Mucosa of stomach (tissue), 1 donor: ENCODE measurements at regions not wholly inside any gene's neighbourhood (a gene's known extent, or its start where the extent isn't known, plus 50 kb on each side); places are given as distances from the start of the nearest gene placed in this dataset.
"Not testable (repeated sequence)": the region's sequence is repeated elsewhere in the genome, so short reads cannot be mapped to it uniquely, and the experiment has no call there.

Experiments used
- H3K27me3 ChIP-seq: one replicate; pipeline ENCODE4 v1.7.0; 2013; ENCODE audit warnings: mild to moderate bottlenecking, low read length; ENCODE audit not compliant: control insufficient read depth, insufficient read depth
- H3K36me3 ChIP-seq: one replicate; pipeline ENCODE4 v1.7.0; 2013; ENCODE audit warnings: low read length; ENCODE audit not compliant: control insufficient read depth, insufficient read depth
- H3K4me1 ChIP-seq: one replicate; pipeline ENCODE4 v1.7.0; 2013; ENCODE audit warnings: mild to moderate bottlenecking, low read length; ENCODE audit not compliant: control insufficient read depth, insufficient read depth
- H3K4me3 ChIP-seq: one replicate; pipeline ENCODE4 v1.7.0; 2013; ENCODE audit warnings: low read length
- H3K9ac ChIP-seq: one replicate; pipeline ENCODE4 v1.7.0; 2013; ENCODE audit warnings: mild to moderate bottlenecking, low read length, moderate library complexity
- H3K9me3 ChIP-seq: one replicate; pipeline ENCODE4 v1.7.0; 2013; ENCODE audit warnings: mild to moderate bottlenecking, low read length, moderate library complexity; ENCODE audit not compliant: control insufficient read depth
- donor health status: Pancreatic carcinoma.

DNA sequence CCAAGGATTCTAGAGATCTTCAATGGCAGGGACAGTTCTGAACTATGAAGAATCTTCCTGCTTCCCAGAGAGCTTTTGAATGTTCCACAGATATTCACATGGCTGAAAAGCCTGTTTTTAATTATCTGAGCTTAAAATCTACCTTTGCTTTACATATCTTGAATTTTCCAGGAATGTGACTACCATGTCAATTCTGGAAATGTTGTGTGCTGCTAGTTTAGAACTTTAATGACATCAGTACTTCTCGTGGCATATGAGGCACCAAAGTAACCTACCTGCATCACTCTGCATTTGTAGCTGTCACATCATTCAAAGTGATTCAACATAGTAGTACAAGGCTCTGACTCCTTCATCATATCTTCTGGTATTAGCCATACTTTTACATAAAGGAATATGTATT, 122.7 kb upstream of the NFIA start:
- peaks cover 5% of the 10 kb centered on the region for H3K4me1 ChIP-seq
- no peak overlapping the region for H3K9ac ChIP-seq
- H3K36me3 ChIP-seq: no peaks in the 10 kb centered on the region
- H3K4me3 ChIP-seq: no peak overlapping the region
- no peaks in the 10 kb centered on the region for H3K27me3 ChIP-seq
- no peaks in the 10 kb centered on the region for H3K9me3 ChIP-seq

DNA sequence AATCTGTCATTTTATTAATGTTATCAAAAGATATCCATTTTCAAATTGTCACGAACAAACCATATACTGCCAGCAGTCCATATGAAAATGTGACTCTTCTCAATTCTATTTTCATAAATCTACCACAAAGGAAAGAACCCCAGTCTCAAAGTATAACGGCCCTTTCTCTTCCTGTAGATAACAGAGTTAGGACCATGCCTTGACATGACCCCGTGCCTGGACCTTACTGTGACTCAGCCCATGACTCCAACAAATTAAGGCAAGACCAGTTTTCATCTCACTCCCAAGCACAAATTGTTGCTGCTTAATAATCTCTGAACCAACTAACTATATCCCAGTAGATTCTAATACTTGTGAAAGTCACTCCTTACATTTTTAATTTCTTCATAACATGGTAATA, 124.4 kb upstream of the NFIA start:
- no peaks in the 10 kb centered on the region for H3K27me3 ChIP-seq
- H3K4me3 ChIP-seq: no peak overlapping the region
- no peaks in the 10 kb centered on the region for H3K36me3 ChIP-seq
- no peak overlapping the region for H3K9ac ChIP-seq
- peaks cover 5% of the 10 kb centered on the region for H3K4me1 ChIP-seq
- H3K9me3 ChIP-seq: no peaks in the 10 kb centered on the region

DNA sequence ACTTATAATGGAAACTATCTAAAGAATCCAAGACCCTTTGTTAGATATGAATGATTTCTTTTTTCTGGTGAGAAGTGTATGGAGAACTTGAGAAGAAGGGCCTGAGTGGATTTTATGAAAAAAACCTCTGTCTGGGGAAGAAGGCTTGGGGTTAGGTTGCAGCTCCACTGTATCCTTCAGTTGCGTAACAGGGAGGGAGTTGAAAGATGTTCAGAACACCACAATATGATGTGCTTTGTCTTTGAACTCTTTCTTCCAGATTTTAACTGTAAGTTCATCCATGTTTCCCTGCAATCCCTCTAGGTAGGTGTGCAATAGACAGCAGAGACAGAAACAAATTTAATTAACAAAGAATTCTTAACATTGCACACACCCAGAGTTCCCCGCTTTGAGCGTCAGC, 125.8 kb upstream of the NFIA start:
- Histone ChIP-seq H3K27me3 (no peaks in the 10 kb centered on the region), H3K4me1 (peaks cover 5% of the 10 kb centered on the region), H3K9me3 (no peaks in the 10 kb centered on the region), H3K9ac (no peak overlapping the region), H3K36me3 (no peaks in the 10 kb centered on the region), H3K4me3 (no peak overlapping the region)

DNA sequence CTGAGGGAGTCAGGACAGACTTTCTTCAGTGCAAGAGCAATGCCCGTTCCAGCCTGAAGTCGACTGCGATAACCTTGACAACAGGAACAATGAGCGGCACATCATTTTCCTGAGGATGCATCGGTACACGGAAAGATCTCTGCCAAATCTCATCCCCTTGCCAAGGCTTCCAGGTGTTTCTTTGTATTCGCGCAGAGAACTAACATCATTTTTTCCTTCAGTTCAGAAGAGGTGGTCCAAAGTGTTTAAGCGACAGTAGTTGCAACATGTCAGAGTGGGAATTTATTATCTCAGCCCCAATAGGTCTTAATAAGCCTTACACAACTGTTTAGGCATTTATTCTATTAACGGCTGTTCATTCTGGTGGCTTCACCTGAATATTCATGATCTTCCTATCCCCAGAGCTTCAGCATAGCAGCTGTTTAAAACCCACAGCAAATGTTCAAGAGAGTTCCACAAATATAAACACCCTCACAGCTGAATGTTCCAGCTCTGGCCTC, 129.7 kb upstream of the NFIA start:
- Histone ChIP-seq H3K27me3 (no peaks in the 10 kb centered on the region), H3K4me1 (no peaks in the 10 kb centered on the region), H3K4me3 (no peak overlapping the region), H3K9me3 (no peaks in the 10 kb centered on the region), H3K36me3 (no peaks in the 10 kb centered on the region), H3K9ac (no peak overlapping the region)

DNA sequence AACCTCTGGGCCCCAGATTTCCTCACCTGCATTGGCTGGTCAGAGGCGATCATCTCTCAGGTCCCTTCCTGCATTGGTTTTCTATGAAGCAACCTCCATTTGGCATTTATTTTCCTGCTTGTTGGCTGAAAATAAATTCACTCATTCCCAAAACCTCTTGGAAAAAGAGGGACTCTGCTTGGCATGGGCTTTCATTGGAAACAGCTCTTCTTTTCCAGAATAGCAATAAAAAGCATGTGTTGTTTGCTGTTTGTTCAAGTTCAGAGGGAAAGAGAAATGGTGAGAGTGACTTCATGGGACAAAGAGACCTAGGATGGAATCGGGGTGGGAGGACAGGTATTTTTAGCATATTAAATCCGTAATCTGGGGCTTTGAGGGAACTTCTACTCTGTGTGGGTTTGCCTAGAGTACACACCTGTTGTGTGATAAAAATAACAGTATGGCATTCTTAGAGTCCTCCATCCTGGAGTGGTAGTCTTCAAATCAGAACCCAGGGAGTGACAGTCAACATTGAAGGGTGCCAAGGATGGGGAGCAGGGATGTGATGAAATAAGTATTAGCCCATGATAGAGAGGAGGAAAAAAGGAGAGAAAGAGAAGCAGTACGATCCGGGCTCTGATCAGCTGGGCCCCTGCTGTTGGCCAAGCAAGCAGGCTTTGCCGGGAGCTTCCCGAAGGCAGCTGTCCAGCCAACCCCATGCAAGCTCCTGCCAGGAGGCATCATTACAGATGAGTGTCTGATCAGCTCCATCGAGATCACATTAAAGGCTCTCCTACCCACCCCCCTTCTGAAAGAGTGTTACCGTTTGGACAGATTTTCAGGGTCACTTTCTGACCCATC, 131.9 kb upstream of the NFIA start:
- Histone ChIP-seq H3K9me3 (no peaks in the 10 kb centered on the region), H3K9ac (no peak overlapping the region), H3K36me3 (no peaks in the 10 kb centered on the region), H3K4me1 (no peaks in the 10 kb centered on the region), H3K4me3 (no peak overlapping the region), H3K27me3 (no peaks in the 10 kb centered on the region)

DNA sequence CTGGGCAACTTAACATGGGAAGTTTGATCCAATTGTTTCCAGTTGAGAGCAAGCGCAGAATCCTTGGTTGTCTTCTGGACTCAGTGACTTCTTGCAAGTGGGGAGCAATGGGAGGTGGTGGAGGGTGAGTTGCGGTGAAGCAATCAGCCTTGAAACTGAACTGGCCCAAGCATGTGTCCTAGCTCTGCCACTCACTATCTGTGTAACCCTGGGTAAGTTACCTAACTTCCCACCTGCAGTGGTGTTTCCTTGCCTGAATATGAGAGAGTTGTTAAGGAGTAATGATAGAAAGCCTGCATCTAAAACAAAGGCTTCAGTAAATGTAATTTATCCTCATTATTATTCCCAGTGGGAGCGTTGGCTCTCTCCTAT, 132.5 kb upstream of the NFIA start:
- no peak overlapping the region for H3K9ac ChIP-seq
- no peaks in the 10 kb centered on the region for H3K36me3 ChIP-seq
- no peaks in the 10 kb centered on the region for H3K4me1 ChIP-seq
- no peak overlapping the region for H3K4me3 ChIP-seq
- no peaks in the 10 kb centered on the region for H3K9me3 ChIP-seq
- H3K27me3 ChIP-seq: no peaks in the 10 kb centered on the region

DNA sequence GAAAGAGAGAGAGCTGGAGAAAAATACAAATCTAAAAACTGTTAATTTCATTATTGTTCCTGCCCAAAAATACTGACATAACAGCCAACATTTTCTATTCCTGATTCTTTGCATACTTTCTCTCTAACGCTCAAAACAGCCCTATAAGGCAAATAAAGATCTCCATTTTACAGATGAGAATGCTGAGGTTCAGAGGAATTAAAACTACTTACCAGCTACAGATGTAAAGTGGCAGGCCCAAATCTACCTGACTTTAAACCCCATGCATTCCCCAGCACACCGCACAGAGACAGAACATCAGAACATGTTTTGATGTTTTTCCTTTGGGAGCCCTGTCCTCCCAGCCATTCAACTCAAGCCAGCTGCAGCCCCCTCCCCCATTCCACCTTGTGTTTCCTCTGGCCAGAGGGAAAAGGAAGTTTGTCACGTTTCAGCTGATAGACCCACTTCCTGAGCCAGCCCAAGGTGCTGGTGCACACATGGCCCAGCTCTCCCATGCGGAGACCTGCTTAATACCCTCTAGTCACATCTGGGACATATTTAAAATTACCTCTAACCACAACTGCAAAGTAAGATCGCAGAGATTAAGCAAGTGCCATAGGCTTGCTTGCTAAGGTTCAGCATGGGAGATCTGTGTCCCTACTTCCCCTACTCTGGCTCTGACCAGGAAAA, 133.1 kb upstream of the NFIA start:
- Histone ChIP-seq H3K4me1 (no peaks in the 10 kb centered on the region), H3K9ac (no peak overlapping the region), H3K36me3 (no peaks in the 10 kb centered on the region), H3K9me3 (no peaks in the 10 kb centered on the region), H3K4me3 (no peak overlapping the region), H3K27me3 (no peaks in the 10 kb centered on the region)

DNA sequence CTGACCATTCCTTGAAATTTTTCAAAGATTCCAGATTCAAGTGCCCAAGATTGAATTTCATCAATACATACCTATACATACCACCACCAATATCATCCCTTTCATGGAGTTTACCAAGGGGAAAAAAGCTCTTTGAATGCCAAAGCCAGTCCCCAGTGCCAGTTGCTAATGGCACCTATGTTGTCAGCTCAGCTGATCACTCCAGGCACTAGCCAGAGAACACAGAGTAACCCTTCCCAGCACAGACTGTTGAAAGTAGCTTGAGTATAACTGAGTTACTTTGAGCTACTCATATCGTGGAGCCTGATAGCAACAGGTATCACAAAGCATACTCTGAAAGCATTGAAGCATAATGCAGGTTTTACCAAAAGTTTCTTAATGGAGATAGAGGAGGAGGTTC, 133.9 kb upstream of the NFIA start:
- no peaks in the 10 kb centered on the region for H3K4me1 ChIP-seq

DNA sequence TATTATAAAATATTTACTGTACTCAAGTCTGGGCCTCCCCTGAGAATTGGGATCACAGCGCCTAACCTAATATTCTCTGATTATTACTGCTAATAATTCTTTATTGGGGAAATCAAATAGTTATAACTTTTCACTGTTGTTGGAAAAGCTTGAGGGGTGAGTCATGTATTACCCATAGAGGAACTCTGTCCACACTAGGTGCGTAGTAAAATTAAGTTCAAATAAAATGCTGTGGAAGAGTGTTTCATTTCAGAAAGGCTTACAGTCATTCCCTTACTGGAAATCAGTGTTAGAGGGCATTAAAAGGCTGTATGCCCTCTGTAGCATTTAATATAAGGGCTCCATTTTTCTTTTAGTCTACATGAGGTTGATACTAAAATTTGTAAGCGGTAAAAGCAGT, 135.0 kb upstream of the NFIA start:
- H3K4me3 ChIP-seq: no peak overlapping the region
- H3K9me3 ChIP-seq: no peaks in the 10 kb centered on the region
- H3K36me3 ChIP-seq: no peaks in the 10 kb centered on the region
- no peaks in the 10 kb centered on the region for H3K4me1 ChIP-seq
- H3K27me3 ChIP-seq: no peaks in the 10 kb centered on the region
- no peak overlapping the region for H3K9ac ChIP-seq

More for the DNA sequence above, 133.9 kb upstream of the NFIA start:
- no peaks in the 10 kb centered on the region for H3K36me3 ChIP-seq
- no peak overlapping the region for H3K4me3 ChIP-seq
- H3K9me3 ChIP-seq: no peaks in the 10 kb centered on the region
- no peak overlapping the region for H3K9ac ChIP-seq
- no peaks in the 10 kb centered on the region for H3K27me3 ChIP-seq

DNA sequence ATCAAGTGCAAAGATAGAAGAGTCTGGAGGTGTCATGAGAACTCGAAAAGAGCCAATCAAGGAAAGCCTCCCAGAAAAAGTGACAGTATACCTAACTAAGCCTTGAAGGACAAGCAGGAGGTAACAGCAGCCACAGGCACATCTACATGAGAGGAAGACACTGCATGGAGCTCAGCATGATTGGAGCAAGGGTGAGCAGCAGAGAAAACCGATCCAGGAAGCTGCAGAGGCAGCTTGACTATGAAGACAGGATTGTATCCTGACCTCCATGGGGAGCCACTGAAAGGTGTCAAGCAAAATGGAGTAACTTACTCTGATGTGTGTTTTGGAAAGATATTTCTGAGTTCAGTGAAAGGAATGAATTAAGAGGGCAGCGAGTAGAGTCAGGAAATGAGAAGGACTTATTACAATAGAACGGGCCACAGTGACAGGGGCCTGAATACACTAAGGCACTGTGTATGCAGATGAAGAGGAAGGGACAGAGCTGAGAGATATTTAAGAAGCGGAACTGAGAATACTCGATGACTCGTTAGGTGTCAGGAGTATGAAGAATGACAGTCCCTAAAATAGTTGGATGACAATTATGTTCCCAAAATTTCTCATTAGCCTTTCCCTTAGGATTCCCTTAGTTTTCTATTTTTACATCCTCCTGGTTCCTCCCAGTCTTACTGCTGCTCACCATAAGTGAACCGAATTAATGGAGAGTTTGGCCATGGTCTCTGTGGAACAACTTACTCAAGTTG, 139.3 kb upstream of the NFIA start:
- no peaks in the 10 kb centered on the region for H3K36me3 ChIP-seq
- H3K9ac ChIP-seq: no peak overlapping the region

DNA sequence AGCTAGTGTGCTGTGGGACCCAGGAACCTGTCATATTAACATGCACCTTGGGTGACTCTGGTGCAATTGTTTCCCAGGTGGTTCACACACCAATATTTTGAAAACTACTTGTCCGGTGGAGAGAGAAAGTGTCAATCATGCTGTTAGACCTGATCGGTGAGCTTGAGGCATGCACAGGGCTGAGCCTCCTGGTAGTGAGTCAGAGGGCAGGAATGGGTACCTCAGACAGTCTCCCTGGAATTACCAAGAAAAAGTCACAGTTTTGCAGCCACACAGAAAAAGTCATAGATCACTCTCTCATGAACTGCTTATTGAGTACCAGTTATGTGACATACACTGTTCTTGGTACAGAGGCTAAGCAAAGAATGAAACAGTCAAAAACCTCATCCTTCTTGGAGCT, 140.1 kb upstream of the NFIA start:
- Histone ChIP-seq H3K27me3 (no peaks in the 10 kb centered on the region), H3K4me3 (no peak overlapping the region), H3K9me3 (no peaks in the 10 kb centered on the region)

More for the DNA sequence above, 139.3 kb upstream of the NFIA start:
- H3K4me3 ChIP-seq: no peak overlapping the region
- no peaks in the 10 kb centered on the region for H3K27me3 ChIP-seq
- no peaks in the 10 kb centered on the region for H3K4me1 ChIP-seq
- H3K9me3 ChIP-seq: no peaks in the 10 kb centered on the region

DNA sequence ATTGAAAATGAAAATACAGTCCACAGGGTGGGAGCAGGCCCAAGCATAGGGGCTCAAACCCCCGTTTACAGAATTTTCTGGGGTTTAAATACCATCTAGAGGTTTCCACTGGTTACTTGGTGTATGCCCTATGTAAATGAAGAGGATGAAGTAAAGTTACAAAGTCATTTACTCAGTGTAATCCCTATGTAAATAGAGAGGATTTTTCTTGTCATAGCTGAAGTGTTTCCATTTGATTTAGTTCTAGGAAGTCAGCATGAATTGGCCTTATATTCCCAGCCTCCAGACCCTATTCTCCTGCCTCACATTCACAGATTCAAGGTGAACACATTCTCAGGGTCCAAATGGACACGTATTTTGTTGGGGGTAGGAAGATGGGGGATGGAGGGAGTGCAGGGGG, 141.7 kb upstream of the NFIA start:
- H3K9me3 ChIP-seq, H3K9ac ChIP-seq, H3K27me3 ChIP-seq, H3K36me3 ChIP-seq, H3K4me3 ChIP-seq, H3K4me1 ChIP-seq: not testable (repeated sequence)

More for the DNA sequence above, 140.1 kb upstream of the NFIA start:
- Histone ChIP-seq H3K4me1 (no peaks in the 10 kb centered on the region), H3K36me3 (no peaks in the 10 kb centered on the region), H3K9ac (no peak overlapping the region)
